Thyroid gland (tissue), 4 donors: ENCODE measurements at regions not wholly inside any gene's neighbourhood (a gene's known extent, or its start where the extent isn't known, plus 50 kb on each side); places are given as distances from the start of the nearest gene placed in this dataset.

Source experiments
- CTCF ChIP-seq, 6 experiments: fragments of 200-600 bp in 3 of 6; fragments of 450-650 bp in 3 of 6; sonication (generic) in 3 of 6; IDR thresholded peaks; one replicate each; pipeline ENCODE4 v1.5.1; 2016 to 2019; ENCODE audit warnings: antibody characterized with exemption in 6 of 6, mild to moderate bottlenecking in 2 of 6, inconsistent platforms in 1 of 6, moderate library complexity in 1 of 6
- POLR2A ChIP-seq, 2 donors: fragments of 450-650 bp; IDR thresholded peaks; one replicate each; pipeline ENCODE4 v1.6.1; 2017; ENCODE audit warnings: antibody characterized with exemption in 2 of 2, mild to moderate bottlenecking in 2 of 2, moderate library complexity in 1 of 2

- TF ChIP-seq CTCF (IDR thresholded peaks at IDR 0.05): no peak
- TF ChIP-seq POLR2A (IDR thresholded peaks at IDR 0.05): no peak
Observed at GRCh38 chr4:127364911-127365310, 267.8 kb upstream of the INTU start.
